ENCODE measurements at regions not wholly inside any gene's neighbourhood (a gene's known extent, or its start where the extent isn't known, plus 50 kb on each side); places are given as distances from the start of the nearest gene placed in this dataset.
A peak's percentile ranks its signal among the peaks of the same experiment; 100 is the strongest.
"Not testable (repeated sequence)": the region's sequence is repeated elsewhere in the genome, so short reads cannot be mapped to it uniquely, and the experiment has no call there.

DNA sequence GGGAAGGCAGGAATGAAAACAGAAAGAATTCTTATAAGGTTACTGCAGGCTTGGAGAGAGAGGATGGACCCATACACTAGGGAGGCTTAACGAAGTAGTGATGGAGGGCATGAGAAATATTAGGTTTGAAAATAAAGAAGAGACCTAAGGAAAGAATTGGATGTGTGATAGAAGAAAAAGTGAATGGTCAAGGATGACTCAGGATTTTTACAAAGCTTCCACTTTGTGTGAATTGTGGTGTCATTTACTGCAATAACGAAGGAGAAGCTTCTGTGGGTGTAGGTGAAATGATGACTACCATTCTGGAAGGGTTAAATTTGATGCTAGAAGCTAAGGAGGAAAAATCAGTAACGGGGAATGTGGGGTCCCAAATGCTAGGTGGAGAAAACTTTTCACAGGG lies 191.2 kb downstream of the UTRN start:
- DNase-seq (ENCODE audit: low spot score): no peak

DNA sequence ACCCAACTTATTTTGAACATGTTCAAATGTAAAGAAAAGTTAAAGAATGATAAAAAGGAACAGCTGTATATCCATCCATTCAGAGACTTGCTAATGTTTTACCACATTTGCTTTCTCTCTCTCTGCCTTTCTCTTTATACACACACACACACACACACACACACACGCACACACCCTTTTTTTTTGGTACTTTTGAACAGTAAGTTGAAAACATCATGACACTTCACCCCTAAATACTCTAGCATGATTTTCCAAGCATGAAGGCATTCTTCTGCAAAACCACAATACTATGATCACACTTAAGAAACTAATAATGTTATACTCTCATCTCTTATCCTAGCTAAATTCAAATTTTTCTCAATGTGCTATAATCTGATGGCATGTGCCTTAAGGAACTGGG lies 192.3 kb downstream of the UTRN start:
- no peak for DNase-seq (ENCODE audit: low spot score)

GRCh38 chr6:144477856-144478255 lies 192.7 kb downstream of the UTRN start:
- DNase-seq (ENCODE audit: low spot score): no peak

DNA sequence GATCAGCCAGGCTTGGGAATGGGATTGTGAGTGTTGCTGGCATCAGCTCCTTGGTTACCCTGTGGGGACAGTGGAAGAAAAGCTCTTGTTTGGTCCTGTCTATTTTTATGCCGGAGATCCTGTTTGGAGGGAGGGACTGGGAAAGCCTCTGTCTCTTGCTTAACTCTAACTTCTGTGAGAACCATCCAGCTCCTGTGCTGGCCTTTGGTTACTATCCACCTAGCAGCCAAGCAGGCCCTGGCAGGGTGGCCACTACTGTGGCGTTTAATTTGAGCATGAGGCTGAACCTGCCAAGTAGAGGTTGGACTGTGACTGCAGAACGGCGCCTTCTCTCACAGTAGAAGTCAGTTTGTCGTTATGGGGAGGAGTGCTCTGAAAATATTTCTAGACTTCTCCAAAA lies 193.3 kb downstream of the UTRN start:
- DNase-seq (ENCODE audit: low spot score): peak; percentile 40

GRCh38 chr6:144479991-144480390 lies 194.9 kb downstream of the UTRN start:
- DNase-seq (ENCODE audit: low spot score): no peak

- no peak for DNase-seq (ENCODE audit: low spot score)
Observed at GRCh38 chr6:144480473-144480872, 195.3 kb downstream of the UTRN start.

DNA sequence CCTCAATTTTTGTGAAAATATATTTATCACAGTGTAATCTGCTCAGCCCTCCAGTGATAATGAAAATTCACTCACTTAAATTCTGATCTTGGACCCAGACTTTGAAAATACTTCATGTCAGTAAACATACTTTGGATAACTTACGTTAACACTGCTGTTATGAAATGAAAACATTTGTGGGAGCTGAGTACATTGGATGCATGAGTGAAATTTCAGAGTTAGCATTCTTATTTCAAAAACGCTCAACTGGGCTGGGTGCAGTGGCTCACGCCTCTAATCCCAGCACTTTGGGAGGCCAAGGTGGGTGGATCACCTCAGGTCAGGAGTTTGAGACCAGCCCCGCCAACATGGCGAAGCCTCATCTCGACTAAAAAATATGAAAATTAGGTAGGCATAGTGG lies 196.4 kb downstream of the UTRN start:
- DNase-seq (ENCODE audit: low spot score): no peak

GRCh38 chr6:144482142-144482541 lies 197.0 kb downstream of the UTRN start:
- peak; percentile 76 for DNase-seq (ENCODE audit: low spot score)

- DNase-seq (ENCODE audit: low spot score): no peak
Observed at GRCh38 chr6:144485531-144485930, 200.4 kb downstream of the UTRN start.

- DNase-seq (ENCODE audit: low spot score): no peak
Observed at GRCh38 chr6:144488590-144488989, 203.5 kb downstream of the UTRN start.

DNA sequence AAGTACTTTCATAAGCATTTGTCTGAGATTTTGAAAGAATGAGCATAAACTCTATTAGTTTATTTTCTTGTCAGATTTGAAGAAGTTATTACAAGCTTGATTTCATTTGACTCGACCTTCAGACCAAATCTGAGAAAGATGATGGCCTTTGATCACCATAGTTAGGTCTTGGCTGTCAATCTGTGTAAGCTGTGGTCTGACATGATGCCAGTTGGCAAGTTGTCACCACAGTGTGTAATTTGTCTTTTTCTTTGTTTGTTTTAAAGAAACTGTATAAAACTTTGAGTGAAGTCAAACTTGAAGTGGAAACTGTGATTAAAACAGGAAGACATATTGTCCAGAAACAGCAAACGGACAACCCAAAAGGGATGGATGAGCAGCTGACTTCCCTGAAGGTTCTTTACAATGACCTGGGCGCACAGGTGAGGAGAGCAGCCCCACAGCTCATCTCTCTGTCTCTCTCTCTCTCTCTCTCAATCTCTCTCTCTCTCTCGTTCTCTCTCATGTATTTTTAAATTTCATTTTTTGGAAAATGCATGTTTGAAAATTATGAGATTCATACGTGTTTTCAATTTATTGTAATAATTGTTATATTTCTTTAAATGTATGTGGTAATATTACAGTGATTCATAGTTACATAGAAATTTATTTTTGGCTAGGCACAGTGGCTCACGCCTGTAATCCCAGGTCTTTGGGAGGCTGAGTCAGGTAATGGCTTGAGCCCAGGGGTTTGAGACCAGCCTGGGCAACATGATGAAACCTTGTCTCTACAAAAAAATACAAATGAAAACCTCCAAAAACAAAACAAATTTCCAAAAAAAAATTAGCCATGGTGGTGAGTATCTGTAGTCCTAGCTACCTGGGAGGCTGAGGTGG lies 208.1 kb downstream of the UTRN start:
- no peak for DNase-seq (ENCODE audit: low spot score)

DNA sequence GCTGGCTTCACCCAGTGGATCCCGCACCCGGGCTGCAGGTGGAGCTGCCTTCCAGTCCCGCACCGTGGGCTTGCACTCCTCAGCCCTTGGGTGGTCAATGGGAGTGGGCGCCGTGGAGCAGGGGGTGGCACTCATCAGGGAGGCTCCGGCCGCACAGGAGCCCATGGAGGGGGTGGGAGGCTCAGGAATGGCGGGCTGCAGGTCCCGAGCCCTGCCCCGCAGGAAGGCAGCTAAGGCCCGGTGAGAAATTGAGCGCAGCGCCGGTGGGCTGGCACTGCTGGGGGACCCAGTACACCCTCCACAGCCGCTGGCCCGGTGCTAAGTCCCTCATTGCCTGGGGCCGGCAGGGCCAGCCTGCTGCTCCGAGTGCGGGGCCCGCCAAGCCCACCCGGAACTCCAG lies 209.9 kb downstream of the UTRN start:
- not testable (repeated sequence) for DNase-seq (ENCODE audit: low spot score)

DNA sequence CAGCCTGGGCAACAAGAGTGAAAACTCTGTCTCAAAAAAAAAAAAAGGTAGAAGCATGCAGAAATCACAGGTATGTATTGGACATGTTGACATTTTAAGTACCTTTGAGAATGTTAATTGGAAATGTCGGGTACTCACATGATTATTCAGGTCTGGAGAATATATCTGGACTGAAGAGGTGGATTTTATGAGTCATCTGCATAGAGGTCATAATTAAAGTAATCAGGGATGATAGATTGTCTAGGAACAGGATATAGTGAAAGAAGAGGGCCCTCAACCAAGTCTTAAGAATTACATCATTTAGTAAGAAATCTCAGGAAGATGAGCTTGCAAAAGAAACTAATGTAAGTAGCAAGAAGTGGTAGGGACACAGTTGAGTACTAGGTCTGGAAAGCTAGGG lies 212.5 kb downstream of the UTRN start:
- DNase-seq (ENCODE audit: low spot score): no peak

GRCh38 chr6:144500892-144501291 lies 215.8 kb downstream of the UTRN start:
- DNase-seq (ENCODE audit: low spot score): no peak

- not testable (repeated sequence) for DNase-seq (ENCODE audit: low spot score)
Observed at GRCh38 chr6:144505214-144505613, 220.1 kb downstream of the UTRN start.

DNA sequence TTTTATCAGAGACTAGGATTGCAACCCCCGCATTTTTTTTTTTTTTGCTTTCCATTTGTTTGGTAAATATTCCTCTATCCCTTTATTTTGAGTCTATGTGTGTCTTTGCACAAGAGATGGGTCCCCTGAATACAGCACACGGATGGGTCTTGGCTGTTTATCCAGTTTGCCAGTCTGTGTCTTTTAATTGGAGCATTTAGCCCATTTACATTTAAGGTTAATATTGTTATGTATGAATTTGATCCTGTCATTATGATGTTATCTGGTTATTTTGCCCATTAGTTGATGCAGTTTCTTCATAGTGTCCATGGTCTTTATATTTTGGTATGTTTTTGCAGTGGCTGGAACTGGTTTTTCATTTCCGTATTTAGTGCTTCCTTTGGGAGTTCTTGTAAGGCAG lies 220.9 kb downstream of the UTRN start:
- DNase-seq (ENCODE audit: low spot score): not testable (repeated sequence)

DNA sequence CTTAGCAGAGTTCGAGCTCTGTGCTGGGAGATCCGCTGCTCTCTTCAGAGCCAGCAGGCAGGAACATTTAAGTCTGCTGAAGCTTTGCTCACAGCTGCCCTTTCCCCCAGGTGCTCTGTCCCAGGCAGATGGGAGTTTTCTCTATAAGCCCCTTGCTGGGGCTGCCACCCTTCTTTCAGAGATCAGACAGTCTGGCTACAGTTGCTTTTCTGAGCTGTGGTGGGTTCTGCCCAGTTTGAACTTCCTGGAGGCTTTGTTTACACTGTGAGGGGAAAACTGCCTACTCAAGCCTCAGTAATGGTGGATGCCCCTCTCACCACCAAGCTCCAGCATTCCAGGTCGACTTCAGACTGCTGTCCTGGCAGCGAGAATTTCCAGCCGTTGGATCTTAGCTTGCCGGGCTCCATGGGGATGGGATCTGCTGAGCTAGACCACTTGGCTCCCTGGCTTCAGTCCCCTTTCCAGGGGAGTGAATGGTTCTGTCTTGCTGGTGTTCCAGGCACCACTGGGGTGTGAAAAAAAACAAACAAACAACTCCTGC lies 222.7 kb downstream of the UTRN start:
- DNase-seq (ENCODE audit: low spot score): not testable (repeated sequence)

DNA sequence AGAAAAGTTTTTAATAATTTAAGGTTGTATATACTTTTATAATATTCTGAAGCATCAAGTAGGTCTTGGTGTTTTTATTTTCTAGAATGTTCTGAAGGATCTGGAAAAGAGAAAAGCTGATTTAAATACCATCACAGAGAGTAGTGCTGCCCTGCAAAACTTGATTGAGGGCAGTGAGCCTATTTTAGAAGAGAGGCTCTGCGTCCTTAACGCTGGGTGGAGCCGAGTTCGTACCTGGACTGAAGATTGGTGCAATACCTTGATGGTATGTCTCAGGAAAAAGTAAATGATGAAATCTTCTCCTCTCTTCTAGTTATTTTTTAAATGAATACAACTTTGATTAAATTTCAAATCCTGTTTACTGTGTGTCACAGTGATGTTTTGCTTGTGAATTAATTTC lies 225.7 kb downstream of the UTRN start:
- no peak for DNase-seq (ENCODE audit: low spot score)

DNA sequence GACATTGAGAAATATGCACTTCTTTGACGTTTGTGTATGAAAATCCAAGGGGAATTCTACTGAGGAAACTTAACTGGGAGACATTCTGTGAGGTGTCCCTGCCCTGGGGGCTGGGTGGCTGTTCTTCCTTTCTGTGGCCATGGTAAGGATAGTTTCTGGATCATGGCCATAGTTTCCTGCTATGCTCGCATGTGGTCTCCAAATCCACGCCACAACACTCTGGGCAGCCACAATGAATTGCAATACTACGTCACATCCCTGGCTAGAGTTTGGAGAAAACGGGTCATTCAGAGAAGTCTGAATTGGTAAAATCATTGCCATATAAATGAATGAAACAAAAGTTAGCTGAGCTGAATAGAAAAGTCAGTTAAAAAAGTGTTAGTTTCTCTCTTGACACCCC lies 230.6 kb downstream of the UTRN start:
- no peak for DNase-seq (ENCODE audit: low spot score)

DNA sequence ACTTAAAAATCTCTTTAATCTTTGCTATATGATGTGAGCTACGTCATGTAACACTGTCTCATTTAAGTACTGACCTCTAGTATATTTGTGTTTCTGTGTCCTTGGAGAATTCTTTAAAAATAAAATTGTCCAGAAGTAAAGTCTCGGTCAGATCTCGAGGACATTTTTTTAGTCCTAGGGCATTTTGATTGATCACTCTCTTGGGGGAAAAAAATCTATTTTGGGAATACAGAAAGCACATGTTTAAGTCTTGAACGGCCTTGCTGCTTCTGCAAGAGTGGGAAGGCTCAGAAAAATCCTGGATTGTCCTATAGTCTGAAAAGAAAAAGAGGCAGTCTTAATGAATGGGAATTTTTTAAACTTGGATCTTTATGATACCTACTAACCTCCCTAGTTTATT lies 234.3 kb downstream of the UTRN start:
- DNase-seq (ENCODE audit: low spot score): no peak

- DNase-seq (ENCODE audit: low spot score): no peak
Observed at GRCh38 chr6:144528743-144529425, 243.7 kb downstream of the UTRN start.

- no peak for DNase-seq (ENCODE audit: low spot score)
Observed at GRCh38 chr6:144530118-144530517, 245.0 kb downstream of the UTRN start.

GRCh38 chr6:144532238-144532637 lies 247.1 kb downstream of the UTRN start:
- not testable (repeated sequence) for DNase-seq (ENCODE audit: low spot score)
